ENCODE measurements at regions not wholly inside any gene's neighbourhood (a gene's known extent, or its start where the extent isn't known, plus 50 kb on each side); places are given as distances from the start of the nearest gene placed in this dataset.
"Not testable (repeated sequence)": the region's sequence is repeated elsewhere in the genome, so short reads cannot be mapped to it uniquely, and the experiment has no call there.

DNA sequence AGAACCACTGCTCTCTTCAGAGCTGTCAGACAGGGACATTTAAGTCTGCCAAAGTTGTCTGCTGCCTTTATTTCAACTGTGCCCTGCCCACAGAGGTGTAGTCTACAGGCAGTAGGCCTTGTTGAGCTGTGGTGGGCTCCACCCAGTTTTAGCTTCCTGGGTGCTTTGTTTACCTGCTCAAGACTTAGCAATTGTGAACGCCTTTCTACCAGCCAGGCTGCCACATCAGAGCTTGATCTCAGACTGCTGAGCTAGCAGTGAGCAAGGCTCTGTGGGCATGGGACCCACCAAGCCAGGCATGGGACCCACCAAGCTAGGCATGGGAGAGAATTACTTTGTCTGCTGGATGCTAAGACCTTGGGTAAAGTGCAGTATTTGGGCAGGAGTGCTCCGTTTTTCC is 351.8 kb downstream of the CDY1 start:
- H3K27ac Mint-ChIP-seq; H3K27me3 Mint-ChIP-seq; H3K9me3 Mint-ChIP-seq (ENCODE audit: low read depth); intact Hi-C loops (cut with DNase I, micrococcal nuclease); H3K4me3 Mint-ChIP-seq; H3K4me1 Mint-ChIP-seq; DNase-seq; ATAC-seq; CTCF ChIA-PET; H3K36me3 Mint-ChIP-seq (ENCODE audit: low read depth); POLR2A ChIA-PET: not testable (repeated sequence)

DNA sequence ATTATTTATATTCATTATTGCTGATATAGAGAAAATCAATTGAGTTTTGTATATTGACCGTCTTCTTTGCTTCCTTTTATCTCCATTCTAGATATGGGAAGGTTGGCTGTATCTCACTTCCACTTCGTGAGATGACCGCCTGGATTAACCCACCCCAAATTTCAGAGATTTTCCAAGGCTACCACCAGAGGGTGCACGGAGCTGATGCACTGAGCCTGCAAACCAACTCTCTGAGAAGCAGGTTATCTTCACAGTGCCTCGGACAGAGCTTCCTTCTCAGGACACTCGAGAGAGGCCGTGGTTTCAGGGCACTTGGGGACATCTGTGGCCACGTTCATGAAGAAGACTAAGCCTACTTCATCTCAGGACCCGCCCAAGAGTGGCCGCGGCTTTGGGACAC is 365.8 kb downstream of the CDY1 start:
- H3K27ac Mint-ChIP-seq; H3K9me3 Mint-ChIP-seq (ENCODE audit: low read depth); POLR2A ChIA-PET; H3K4me3 Mint-ChIP-seq; DNase-seq; H3K4me1 Mint-ChIP-seq; H3K36me3 Mint-ChIP-seq (ENCODE audit: low read depth); CTCF ChIA-PET; H3K27me3 Mint-ChIP-seq; ATAC-seq; intact Hi-C loops (cut with DNase I, micrococcal nuclease): not testable (repeated sequence)

- CTCF ChIA-PET; H3K36me3 Mint-ChIP-seq (ENCODE audit: low read depth); ATAC-seq; H3K9me3 Mint-ChIP-seq (ENCODE audit: low read depth); POLR2A ChIA-PET; H3K27me3 Mint-ChIP-seq; H3K4me1 Mint-ChIP-seq; H3K27ac Mint-ChIP-seq; intact Hi-C loops (cut with DNase I, micrococcal nuclease); H3K4me3 Mint-ChIP-seq; DNase-seq: not testable (repeated sequence)
These were observed 377.9 kb downstream of the CDY1 start for GRCh38 chrY:25999848-26000247.

DNA sequence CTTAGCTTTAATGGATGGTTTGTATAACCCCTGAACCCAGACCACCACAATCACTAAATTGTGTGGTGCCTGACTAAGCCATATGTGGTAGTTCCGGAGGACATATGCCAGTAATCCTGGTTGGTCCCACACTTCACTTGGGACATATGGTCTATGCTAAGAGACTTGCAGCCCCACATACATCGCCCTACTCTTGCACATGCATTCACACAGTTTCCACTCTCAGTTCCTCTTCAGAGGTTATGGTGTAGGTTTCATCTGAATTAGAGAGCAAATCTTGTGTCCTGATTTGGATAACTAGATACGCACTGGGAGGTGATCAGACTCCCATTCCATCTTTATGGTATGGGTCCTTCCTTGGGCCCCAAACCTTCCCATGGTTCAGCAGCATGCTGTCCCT is 425.4 kb downstream of the CDY1 start:
- H3K4me3 Mint-ChIP-seq; H3K27me3 Mint-ChIP-seq; POLR2A ChIA-PET; CTCF ChIA-PET; H3K27ac Mint-ChIP-seq; ATAC-seq; H3K9me3 Mint-ChIP-seq (ENCODE audit: low read depth); intact Hi-C loops (cut with DNase I, micrococcal nuclease); H3K4me1 Mint-ChIP-seq; H3K36me3 Mint-ChIP-seq (ENCODE audit: low read depth); DNase-seq: not testable (repeated sequence)

- H3K36me3 Mint-ChIP-seq (ENCODE audit: low read depth); intact Hi-C loops (cut with DNase I, micrococcal nuclease); DNase-seq; POLR2A ChIA-PET; H3K27me3 Mint-ChIP-seq; H3K27ac Mint-ChIP-seq; H3K9me3 Mint-ChIP-seq (ENCODE audit: low read depth); H3K4me1 Mint-ChIP-seq; H3K4me3 Mint-ChIP-seq; CTCF ChIA-PET; ATAC-seq: not testable (repeated sequence)
These were observed 436.0 kb downstream of the CDY1 start for GRCh38 chrY:26057949-26058348.

DNA sequence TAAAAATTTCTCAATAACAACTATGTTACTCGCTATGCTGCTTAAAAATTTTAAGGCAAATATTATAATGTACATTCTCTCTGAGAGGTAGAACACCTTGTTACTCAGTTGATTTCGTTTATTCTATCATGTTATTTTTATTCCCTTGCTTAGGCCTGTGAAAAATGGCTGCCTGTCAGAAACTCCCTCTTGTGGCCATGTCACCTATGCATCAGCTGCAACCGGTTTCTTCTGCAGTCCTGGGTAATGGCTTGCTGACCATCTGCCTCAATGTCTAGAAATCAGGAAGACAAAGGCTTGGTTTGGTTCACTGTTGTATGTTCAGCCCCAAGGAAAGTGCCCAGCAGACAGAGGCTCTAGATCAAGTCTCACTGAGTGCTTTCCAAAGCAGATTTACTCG is 437.3 kb downstream of the CDY1 start:
- CTCF ChIA-PET; H3K27ac Mint-ChIP-seq; H3K4me3 Mint-ChIP-seq; H3K36me3 Mint-ChIP-seq (ENCODE audit: low read depth); H3K9me3 Mint-ChIP-seq (ENCODE audit: low read depth); DNase-seq; H3K27me3 Mint-ChIP-seq; H3K4me1 Mint-ChIP-seq; ATAC-seq; intact Hi-C loops (cut with DNase I, micrococcal nuclease); POLR2A ChIA-PET: not testable (repeated sequence)

DNA sequence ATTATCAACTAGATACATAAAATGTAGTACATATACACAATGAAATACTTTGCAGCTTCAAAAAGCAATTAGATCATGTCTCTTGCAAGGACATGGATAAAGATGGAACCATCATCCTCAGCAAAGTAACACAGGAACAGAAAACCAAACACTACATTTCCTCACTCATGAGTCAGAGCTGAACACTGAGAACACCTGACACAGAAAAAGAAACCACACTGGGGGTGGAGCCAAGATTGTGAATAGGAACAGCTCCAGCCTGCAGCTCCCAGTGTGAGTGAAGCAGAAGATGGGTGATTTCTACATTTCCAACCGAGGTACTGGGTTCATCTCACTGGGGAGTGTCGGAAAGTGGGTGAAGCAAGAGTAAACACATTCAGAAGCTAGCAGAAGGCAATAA is 451.2 kb downstream of the CDY1 start:
- H3K27me3 Mint-ChIP-seq; H3K9me3 Mint-ChIP-seq (ENCODE audit: low read depth); H3K4me1 Mint-ChIP-seq; POLR2A ChIA-PET; H3K4me3 Mint-ChIP-seq; H3K27ac Mint-ChIP-seq; DNase-seq; intact Hi-C loops (cut with DNase I, micrococcal nuclease); H3K36me3 Mint-ChIP-seq (ENCODE audit: low read depth); CTCF ChIA-PET: not testable (repeated sequence)
- ATAC-seq, result peak; percentile 75

- CTCF ChIA-PET; ATAC-seq; H3K9me3 Mint-ChIP-seq (ENCODE audit: low read depth); H3K27ac Mint-ChIP-seq; H3K27me3 Mint-ChIP-seq; POLR2A ChIA-PET; H3K36me3 Mint-ChIP-seq (ENCODE audit: low read depth); DNase-seq; H3K4me3 Mint-ChIP-seq; H3K4me1 Mint-ChIP-seq; intact Hi-C loops (cut with DNase I, micrococcal nuclease): not testable (repeated sequence)
These were observed 457.5 kb downstream of the CDY1 start for GRCh38 chrY:26079433-26079832.

- CTCF ChIA-PET; H3K4me3 Mint-ChIP-seq; H3K9me3 Mint-ChIP-seq (ENCODE audit: low read depth); H3K4me1 Mint-ChIP-seq; DNase-seq; POLR2A ChIA-PET; H3K36me3 Mint-ChIP-seq (ENCODE audit: low read depth); H3K27ac Mint-ChIP-seq; intact Hi-C loops (cut with DNase I, micrococcal nuclease); H3K27me3 Mint-ChIP-seq: not testable (repeated sequence)
- peak; percentile 66 for ATAC-seq
These were observed 459.3 kb downstream of the CDY1 start for GRCh38 chrY:26081266-26081665.

DNA sequence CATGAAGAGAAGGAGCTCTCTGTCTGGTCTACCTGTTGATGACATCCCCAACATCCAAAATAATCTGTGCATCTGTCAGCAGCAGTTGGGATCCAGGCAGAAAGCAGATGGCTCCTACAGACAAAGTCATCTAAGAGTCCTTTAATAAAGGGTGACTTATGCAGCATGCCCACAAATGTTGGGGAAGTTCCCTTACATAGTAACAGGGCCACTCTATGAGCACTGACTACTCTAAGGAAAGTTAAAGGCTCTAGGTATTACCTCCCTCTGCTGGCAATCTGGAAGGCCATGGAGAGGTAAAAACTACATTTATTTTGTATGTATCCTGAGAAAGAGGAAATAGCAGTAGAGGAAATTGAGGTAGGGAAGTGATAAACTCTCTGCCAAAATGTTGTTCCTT is 465.2 kb downstream of the CDY1 start:
- H3K36me3 Mint-ChIP-seq (ENCODE audit: low read depth); ATAC-seq; H3K27ac Mint-ChIP-seq; POLR2A ChIA-PET; H3K27me3 Mint-ChIP-seq; intact Hi-C loops (cut with DNase I, micrococcal nuclease); CTCF ChIA-PET; DNase-seq; H3K4me3 Mint-ChIP-seq; H3K9me3 Mint-ChIP-seq (ENCODE audit: low read depth); H3K4me1 Mint-ChIP-seq: not testable (repeated sequence)
